Activated B cell treated with CpG ODN at 0.5 μM for 24 hours (primary cell): ENCODE measurements at regions not wholly inside any gene's neighbourhood (a gene's known extent, or its start where the extent isn't known, plus 50 kb on each side); places are given as distances from the start of the nearest gene placed in this dataset.
"Not testable (repeated sequence)": the region's sequence is repeated elsewhere in the genome, so short reads cannot be mapped to it uniquely, and the experiment has no call there.

Experiments used
- ATAC-seq: fragments of 200-7000 bp; cut with Tn5 transposase; one replicate; pipeline ENCODE4 v1.10.0; 2021; ENCODE audit warnings: low read depth, mild to moderate bottlenecking, moderate library complexity
- CTCF ChIA-PET: fragments of 350-600 bp; sonication (Branson Sonifier 250); formaldehyde crosslinking; loops from one replicate; lab custom pipeline; 2021; ENCODE audit warnings: antibody characterized with exemption; lab: Charles Lee
- POLR2A ChIA-PET: fragments of 350-600 bp; sonication (Branson Sonifier 250); formaldehyde crosslinking; loops from one replicate; lab custom pipeline; 2021; ENCODE audit warnings: antibody characterized with exemption; lab: Charles Lee
- DNase-seq: peaks from one replicate; pipeline ENCODE4 v3.0.0; 2022
- H3K27ac Mint-ChIP-seq: one replicate; pipeline ENCODE4 v1.8.0; 2020; ENCODE audit warnings: mixed read lengths
- H3K27me3 Mint-ChIP-seq: one replicate; pipeline ENCODE4 v1.8.0; 2021; ENCODE audit warnings: mixed read lengths
- H3K36me3 Mint-ChIP-seq: one replicate; pipeline ENCODE4 v1.8.0; 2021; ENCODE audit warnings: low read depth, mixed read lengths
- H3K4me1 Mint-ChIP-seq: one replicate; pipeline ENCODE4 v1.8.0; 2021; ENCODE audit warnings: mixed read lengths
- H3K4me3 Mint-ChIP-seq: one replicate; pipeline ENCODE4 v1.8.0; 2020; ENCODE audit warnings: mild to moderate bottlenecking, mixed read lengths
- H3K9me3 Mint-ChIP-seq: one replicate; pipeline ENCODE4 v1.8.0; 2020; ENCODE audit warnings: mixed read lengths
- intact Hi-C: fragments of 100-400 bp; cut with micrococcal nuclease; formaldehyde crosslinking; loops from one replicate; pipeline ENCODE4 v1.15.1; 2024
- TF ChIP-seq, protein P1 (sequence below): fragments of 200-600 bp; IDR thresholded peaks from one replicate; pipeline ENCODE4 v1.8.0; 2022; ENCODE audit warnings: antibody characterized with exemption, mild to moderate bottlenecking

DNA sequence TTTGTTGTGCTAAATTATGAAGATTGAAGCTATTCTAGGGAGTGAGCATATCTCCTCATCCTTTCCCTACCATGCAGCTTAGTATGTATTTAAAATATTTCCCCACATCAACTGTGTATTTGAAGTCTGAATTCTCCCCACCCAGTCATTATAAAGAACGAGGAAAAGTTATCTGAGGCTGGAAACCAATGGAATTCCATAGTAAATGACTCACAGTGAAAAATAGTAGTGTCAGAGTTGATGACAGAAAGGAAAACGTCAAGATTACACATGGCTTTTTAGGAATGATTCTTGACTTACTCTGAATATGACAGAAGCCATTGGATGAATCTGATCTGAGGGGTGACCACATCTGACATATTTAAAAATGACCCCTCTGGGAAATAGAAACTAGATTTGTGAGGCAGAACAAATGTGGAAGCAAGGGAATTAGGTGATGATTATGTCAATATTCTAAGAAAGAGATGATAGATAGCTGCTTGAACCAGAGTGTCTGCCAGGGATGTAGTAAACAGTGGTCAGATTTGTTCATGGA, 1768.9 kb upstream of the CDH9 start:
- Mint-ChIP-seq H3K36me3 (no peaks in the 10 kb centered on the region), H3K27ac (no peak overlapping the region), H3K9me3 (peaks cover 8% of the 10 kb centered on the region), H3K4me1 (no peaks in the 10 kb centered on the region), H3K4me3 (no peak overlapping the region), H3K27me3 (no peaks in the 10 kb centered on the region)
- ChIA-PET POLR2A (no interaction called here), CTCF (no interaction called here)
- DNase-seq = no peak
- TF ChIP-seq, protein P1, sequence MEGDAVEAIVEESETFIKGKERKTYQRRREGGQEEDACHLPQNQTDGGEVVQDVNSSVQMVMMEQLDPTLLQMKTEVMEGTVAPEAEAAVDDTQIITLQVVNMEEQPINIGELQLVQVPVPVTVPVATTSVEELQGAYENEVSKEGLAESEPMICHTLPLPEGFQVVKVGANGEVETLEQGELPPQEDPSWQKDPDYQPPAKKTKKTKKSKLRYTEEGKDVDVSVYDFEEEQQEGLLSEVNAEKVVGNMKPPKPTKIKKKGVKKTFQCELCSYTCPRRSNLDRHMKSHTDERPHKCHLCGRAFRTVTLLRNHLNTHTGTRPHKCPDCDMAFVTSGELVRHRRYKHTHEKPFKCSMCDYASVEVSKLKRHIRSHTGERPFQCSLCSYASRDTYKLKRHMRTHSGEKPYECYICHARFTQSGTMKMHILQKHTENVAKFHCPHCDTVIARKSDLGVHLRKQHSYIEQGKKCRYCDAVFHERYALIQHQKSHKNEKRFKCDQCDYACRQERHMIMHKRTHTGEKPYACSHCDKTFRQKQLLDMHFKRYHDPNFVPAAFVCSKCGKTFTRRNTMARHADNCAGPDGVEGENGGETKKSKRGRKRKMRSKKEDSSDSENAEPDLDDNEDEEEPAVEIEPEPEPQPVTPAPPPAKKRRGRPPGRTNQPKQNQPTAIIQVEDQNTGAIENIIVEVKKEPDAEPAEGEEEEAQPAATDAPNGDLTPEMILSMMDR = no peak
- intact Hi-C loops = no loop called here
- no peak for ATAC-seq

DNA sequence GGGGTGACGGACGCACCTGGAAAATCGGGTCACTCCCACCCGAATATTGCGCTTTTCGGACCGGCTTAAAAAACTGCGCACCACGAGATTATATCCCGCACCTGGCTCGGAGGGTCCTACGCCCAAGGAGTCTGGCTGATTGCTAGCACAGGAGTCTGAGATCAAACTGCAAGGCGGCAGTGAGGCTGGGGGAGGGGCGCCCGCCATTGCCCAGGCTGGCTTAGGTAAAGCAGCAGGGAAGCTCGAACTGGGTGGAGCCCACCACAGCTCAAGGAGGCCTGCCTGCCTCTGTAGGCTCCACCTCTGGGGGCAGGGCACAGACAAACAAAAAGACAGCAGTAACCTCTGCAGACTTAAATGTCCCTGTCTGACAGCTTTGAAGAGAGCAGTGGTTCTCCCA, 1760.6 kb upstream of the CDH9 start:
- intact Hi-C loops, POLR2A ChIA-PET, H3K27me3 Mint-ChIP-seq, H3K27ac Mint-ChIP-seq, H3K9me3 Mint-ChIP-seq, H3K4me3 Mint-ChIP-seq, H3K4me1 Mint-ChIP-seq, CTCF ChIA-PET, H3K36me3 Mint-ChIP-seq, ATAC-seq, DNase-seq: not testable (repeated sequence)

DNA sequence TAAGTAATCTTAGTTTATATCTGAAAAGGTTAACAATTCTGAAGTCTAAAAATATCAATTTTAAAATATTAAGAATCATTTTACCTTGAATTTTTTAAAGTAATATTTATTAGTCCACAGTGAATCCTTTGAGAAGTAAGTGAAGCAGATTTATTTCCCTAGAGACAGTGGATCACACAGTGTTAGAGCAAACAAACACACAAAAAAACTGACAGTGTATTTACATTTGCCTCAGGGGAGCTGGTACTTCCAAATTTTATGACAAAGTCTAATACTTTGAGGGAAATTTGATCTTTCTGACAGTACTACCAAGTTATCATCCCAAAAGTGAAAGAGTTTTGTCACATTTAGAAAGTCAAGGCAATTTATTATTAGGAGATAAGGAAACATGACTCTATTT, 1750.6 kb upstream of the CDH9 start:
- Mint-ChIP-seq H3K4me3 (no peak overlapping the region), H3K4me1 (no peaks in the 10 kb centered on the region), H3K27me3 (no peaks in the 10 kb centered on the region), H3K27ac (no peak overlapping the region), H3K36me3 (no peaks in the 10 kb centered on the region), H3K9me3 (peaks cover 2% of the 10 kb centered on the region)
- CTCF ChIA-PET = no interaction called here
- ATAC-seq (no peak), DNase-seq (no peak)
- intact Hi-C loops = no loop called here
- TF ChIP-seq, protein P1 = no peak
- POLR2A ChIA-PET = no interaction called here

DNA sequence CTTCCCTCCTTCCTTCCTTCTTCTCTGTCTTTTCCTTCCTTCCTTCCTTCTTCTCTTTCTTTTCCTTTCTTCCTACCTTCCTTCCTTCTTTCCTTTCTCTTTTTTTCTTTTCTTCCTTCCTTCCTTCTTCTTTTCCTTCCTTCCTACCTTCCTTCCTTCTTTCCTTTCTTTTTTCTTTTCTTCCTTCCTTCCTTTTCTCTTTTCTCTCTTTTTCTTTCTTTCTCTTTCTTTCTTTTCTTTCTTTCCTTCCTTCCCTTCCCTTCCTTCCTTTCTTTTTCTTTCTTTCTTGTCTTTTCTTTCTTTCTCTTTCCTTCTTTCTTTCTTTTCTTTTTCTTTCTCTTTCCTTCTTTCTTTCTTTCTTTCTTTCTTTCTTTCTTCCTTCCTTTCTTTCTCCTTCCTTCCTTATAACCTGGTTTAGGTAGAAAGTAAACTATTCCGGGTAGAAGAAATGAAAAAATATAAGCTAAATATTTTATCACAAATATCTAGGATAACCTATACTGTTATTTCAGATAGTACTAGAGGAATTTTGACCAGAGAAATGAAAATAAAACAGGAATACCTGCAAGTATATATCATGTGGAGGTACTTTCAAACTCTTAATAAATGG, 1741.8 kb upstream of the CDH9 start:
- POLR2A ChIA-PET = no interaction called here
- H3K4me1 Mint-ChIP-seq = no peaks in the 10 kb centered on the region
- DNase-seq (no peak), ATAC-seq (no peak)
- no peak overlapping the region for H3K27ac Mint-ChIP-seq
- CTCF ChIA-PET = no interaction called here
- no peaks in the 10 kb centered on the region for H3K27me3 Mint-ChIP-seq
- no peak overlapping the region for H3K4me3 Mint-ChIP-seq
- TF ChIP-seq, protein P1 = no peak
- intact Hi-C loops = no loop called here
- no peaks in the 10 kb centered on the region for H3K9me3 Mint-ChIP-seq
- no peaks in the 10 kb centered on the region for H3K36me3 Mint-ChIP-seq

DNA sequence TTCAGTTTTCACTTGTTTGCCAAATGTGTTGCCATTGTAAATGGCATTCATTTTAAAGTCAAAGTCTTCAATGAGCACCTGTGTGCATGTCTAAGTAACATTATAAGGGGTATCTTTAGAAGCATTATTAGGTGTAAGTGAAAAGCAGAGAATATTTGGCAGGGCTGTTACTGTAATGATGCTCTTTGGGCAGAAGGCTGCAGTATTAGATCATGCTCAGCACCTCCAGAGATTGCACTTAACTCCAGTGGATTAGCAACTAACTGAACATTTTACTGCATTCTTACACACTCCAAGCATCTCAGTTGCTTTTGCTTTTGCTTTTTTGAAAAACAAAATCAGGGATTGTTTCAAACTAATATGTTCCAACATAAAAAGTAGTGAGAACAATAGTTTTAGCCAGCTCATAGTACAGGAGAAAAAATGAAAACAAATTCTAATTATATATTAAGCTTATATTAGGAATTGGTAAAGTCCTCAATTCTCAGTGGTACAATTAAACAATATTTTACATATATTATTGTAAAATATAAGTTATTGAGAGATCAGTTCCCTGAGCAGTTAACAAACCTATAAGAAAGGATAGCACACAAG, 1740.9 kb upstream of the CDH9 start:
- H3K27ac Mint-ChIP-seq = no peak overlapping the region
- no peaks in the 10 kb centered on the region for H3K9me3 Mint-ChIP-seq
- no peaks in the 10 kb centered on the region for H3K27me3 Mint-ChIP-seq
- no peak for DNase-seq
- CTCF ChIA-PET = no interaction called here
- intact Hi-C loops = no loop called here
- no peak overlapping the region for H3K4me3 Mint-ChIP-seq
- TF ChIP-seq, protein P1 = no peak
- POLR2A ChIA-PET = no interaction called here
- no peak for ATAC-seq
- H3K4me1 Mint-ChIP-seq = no peaks in the 10 kb centered on the region
- no peaks in the 10 kb centered on the region for H3K36me3 Mint-ChIP-seq
